Stromal cell of bone marrow (primary cell): ENCODE measurements at regions not wholly inside any gene's neighbourhood (a gene's known extent, or its start where the extent isn't known, plus 50 kb on each side); places are given as distances from the start of the nearest gene placed in this dataset.

Source experiments
- DNase-seq: peaks from one replicate; pipeline ENCODE4 v3.0.0-alpha.2; 2012; ENCODE audit warnings: low read depth

- DNase-seq: no peak
These were observed 65.0 kb upstream of the HPCAL1 start for GRCh38 chr2:10237392-10238321.

DNA sequence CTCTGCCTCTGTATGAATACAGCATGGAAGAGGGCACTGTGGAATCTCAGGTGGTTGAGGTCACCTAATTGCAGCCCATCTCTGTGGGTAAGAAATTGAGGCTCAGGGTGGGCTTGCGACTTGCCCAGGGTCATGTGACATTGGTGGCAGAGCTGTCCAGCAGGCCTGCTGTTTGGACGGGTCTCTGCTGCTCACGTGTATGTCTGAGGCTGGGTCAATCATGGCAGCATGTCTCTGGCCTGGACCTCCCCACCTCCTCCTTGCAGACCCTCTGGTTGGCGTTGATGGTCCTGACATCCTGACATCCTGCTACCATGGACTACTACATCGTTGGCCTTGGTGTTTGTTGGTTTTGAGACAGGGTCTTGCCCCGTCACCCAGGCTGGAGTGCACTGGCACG, 64.3 kb upstream of the HPCAL1 start:
- no peak for DNase-seq

GRCh38 chr2:10238991-10239485, 63.7 kb upstream of the HPCAL1 start:
- no peak for DNase-seq

GRCh38 chr2:10239561-10239967, 63.1 kb upstream of the HPCAL1 start:
- DNase-seq: no peak

DNA sequence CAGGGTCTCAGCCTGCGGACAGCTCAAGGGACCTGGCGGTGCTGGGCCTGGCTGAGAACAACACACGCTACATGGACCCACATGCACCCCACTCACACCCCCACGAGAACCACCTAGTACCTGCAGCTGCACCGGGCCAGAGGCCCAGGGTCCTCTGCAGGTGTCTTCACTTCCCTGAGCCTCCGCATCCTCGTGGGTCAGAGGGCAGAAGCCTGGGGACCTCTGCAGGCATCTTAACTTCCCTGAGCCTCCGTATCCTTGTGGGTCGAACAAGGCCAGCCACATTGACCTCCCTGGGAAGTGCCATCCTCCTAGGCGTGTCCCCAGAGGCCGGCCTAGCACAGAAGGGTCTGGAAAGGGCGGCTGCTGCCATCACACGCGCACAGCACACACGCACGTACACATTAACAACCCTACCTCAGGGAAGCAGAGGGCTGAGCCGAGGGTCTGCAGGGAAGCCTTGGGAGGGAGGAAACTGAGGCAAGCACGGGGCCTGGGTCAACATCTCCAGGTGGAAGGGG, 62.5 kb upstream of the HPCAL1 start:
- no peak for DNase-seq

- DNase-seq: no peak
These were observed 61.6 kb upstream of the HPCAL1 start for GRCh38 chr2:10240911-10241610.

DNA sequence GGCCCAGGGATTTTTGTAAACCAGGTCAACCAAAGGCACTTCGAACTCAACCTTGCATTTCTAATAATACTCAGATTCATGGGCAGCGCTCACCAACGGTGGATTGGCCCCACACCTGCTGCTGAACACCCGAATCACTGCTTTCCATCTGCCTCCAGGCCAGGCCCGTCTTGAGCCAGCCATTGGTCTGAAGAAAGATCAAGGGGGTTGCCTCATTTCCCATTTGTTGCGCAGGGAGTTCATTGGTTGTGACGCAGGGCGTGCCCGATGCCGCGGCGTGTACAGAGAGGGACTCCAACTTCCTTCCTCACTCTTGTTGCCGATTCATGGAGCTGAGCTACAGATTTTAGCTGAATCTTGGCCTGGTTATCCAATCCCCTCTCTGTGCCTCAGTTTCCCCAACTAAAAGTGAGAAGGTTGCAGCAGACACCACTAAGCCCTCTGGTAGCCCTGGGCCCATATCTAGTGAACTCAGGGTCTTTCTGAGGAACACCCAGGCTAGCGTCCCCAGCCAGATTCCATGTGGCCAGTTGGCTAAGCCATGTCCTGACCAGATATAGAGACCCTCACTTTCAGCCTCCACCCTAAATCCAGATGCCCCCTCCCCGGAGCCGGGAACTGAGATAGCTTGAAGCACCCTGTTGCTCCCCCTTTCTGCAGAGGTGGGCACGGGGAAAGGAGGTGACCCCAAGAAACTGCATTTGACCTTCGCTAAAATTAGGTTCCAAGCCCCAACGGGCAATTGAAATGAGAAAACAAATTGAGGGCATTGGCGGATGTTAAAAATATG, 60.9 kb upstream of the HPCAL1 start:
- DNase-seq: no peak

- DNase-seq: no peak
These were observed 60.3 kb upstream of the HPCAL1 start for GRCh38 chr2:10242451-10242850.

DNA sequence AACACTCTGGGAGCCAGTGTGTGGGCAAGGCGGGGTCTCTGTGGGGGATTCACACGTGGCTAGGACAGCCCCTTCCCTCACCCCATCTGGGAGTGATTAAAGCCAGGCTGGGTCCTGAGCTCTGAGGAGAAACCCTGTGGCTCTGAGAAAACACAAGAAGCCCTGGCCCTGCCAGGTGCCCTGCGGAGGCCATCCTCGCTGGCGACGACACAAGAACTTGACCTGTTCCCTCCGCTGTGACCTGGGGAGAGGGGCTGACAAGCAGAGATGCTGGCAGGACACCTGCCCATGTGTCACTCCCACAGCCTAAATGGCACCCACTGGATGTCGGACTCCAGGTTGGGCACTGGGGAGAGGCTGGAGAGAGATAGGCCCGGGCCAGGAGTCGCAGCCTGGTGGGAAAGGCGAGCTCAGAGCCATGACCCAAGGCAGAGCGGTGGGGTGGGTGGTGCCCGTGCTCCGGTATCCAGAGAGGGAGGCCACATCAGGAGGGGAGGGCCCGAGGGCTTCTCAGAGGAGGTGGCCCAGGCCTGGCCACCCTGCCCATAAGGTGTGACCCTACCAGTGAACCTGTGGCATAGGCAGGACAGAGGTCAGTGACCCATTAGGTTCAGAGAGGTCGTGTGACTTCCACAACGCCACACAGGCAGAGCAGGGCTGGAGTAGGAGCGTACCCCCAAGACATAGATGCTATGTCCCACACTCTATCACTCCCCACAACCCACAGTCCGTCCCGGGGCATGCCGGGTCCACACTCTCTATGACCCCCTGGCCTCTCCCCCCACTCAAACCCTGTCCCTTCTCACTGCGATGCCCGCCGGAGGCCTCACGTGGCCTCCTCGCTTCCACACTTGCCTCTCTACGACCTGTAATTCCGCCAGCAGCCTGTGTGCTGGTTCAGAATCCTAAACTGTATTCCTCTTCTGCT, 59.4 kb upstream of the HPCAL1 start:
- no peak for DNase-seq

- no peak for DNase-seq
These were observed 58.8 kb upstream of the HPCAL1 start for GRCh38 chr2:10243926-10244270.

DNA sequence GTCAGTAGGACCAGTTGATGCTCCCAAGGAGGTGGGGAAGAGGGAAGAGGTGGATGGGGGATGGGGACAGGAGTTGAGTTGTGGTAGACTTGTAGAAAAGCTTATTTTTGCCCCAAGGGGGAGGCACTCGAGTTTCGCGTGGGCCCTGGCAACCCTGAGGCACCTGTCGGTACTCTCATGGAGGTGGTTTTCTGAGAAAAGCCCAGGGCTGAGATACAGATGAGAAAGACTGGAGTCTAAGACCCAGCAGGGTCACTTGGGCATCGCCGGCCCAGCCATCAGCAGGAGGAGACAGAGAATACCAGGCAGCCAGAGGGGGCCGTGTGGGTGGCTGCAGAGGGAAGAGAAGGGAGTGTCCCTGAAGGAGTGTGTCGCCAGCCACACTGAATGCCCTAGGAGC, 57.7 kb upstream of the HPCAL1 start:
- DNase-seq: no peak

DNA sequence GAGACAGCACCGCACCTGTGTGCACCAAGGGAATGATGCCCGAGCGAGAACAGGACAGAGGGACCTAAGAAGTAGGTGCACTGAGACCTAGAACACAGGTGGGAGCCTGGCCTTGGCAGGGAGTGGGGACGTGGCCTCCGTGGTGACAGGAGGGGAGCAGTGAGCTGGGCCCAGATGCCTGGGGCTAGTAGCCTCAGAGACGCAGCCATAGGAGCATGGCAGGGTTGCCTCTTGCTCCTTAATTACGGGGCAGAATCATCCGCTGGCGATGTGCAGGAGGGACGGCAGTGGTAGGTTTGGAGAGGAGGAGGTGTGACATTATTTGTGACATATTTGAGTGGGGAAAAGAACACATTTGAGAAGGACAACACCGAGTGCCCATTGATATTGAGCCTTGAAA, 57.0 kb upstream of the HPCAL1 start:
- no peak for DNase-seq

- DNase-seq: no peak
These were observed 56.3 kb upstream of the HPCAL1 start for GRCh38 chr2:10246370-10246769.

DNA sequence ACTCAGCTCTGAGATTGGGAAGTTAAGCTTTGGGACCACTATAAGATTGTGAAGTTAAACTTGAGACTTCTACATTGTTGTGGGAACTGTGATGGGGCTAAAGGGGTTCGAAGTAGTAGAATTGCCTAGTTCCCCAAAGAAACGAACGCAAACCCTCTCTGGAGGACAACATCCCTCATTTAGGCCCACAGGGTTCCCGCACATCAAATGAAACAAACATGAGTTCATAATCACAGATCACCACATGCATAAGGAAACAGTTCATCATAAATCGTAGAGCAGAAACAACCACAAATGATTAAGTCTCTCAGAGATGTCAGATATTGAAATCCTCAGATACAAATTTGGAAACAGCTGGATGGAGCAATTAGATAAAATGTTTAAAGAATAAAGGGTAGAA, 55.9 kb upstream of the HPCAL1 start:
- no peak for DNase-seq

GRCh38 chr2:10249798-10250197, 52.9 kb upstream of the HPCAL1 start:
- DNase-seq: no peak

DNA sequence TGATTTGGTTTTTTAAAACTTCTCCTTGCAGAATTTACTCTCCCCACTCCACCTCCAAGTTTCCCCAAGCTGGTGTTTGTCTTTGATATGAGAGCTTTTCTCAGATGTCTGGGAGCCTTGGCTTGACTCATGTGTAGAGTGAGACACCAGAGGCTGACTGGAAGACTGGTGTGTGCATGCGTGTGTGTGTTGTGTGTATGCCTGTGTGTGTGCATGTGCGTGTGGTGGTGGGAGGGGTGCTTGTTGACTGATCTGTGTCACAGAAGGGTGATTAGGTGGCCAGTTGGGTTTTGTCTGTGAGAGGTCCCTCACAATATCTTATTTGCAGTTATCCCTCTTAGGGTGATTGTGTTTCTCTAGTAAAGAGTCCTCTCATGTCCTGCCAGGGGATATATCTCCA, 50.5 kb upstream of the HPCAL1 start:
- DNase-seq: no peak

GRCh38 chr2:10252661-10253060, 50.0 kb upstream of the HPCAL1 start:
- DNase-seq: no peak
